ENCODE measurements at regions not wholly inside any gene's neighbourhood (a gene's known extent, or its start where the extent isn't known, plus 50 kb on each side); places are given as distances from the start of the nearest gene placed in this dataset.

DNA sequence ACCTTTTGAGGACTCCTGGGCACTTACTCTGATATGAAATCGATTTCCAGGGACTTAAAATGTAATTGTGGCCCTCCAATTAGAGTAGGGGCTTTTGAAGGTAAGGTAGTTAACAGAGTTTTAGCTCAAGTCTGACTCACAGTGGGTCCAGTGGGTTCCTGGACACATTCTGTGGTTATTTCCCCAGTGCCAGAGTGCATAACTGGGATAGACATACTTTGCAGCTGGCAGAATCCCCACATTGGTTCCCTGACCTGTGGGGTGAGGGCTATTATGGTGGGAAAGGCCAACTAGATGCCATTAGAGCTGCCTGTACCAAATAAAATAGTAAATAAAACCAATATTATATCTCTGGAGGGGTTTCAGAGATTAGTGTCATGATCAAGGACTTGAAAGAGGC, 243.8 kb upstream of the EPHA7 start (continued):
- TF ChIP-seq, protein P1, sequence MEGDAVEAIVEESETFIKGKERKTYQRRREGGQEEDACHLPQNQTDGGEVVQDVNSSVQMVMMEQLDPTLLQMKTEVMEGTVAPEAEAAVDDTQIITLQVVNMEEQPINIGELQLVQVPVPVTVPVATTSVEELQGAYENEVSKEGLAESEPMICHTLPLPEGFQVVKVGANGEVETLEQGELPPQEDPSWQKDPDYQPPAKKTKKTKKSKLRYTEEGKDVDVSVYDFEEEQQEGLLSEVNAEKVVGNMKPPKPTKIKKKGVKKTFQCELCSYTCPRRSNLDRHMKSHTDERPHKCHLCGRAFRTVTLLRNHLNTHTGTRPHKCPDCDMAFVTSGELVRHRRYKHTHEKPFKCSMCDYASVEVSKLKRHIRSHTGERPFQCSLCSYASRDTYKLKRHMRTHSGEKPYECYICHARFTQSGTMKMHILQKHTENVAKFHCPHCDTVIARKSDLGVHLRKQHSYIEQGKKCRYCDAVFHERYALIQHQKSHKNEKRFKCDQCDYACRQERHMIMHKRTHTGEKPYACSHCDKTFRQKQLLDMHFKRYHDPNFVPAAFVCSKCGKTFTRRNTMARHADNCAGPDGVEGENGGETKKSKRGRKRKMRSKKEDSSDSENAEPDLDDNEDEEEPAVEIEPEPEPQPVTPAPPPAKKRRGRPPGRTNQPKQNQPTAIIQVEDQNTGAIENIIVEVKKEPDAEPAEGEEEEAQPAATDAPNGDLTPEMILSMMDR (IDR thresholded peaks at IDR 0.05 in 2 of 3, conservative IDR thresholded peaks at IDR 0.05 in 1 of 3; ENCODE audit: borderline replicate concordance in 1 of 3, insufficient read depth in 1 of 3, low read depth in 2 of 3, low read length in 2 of 3), result no peak

DNA sequence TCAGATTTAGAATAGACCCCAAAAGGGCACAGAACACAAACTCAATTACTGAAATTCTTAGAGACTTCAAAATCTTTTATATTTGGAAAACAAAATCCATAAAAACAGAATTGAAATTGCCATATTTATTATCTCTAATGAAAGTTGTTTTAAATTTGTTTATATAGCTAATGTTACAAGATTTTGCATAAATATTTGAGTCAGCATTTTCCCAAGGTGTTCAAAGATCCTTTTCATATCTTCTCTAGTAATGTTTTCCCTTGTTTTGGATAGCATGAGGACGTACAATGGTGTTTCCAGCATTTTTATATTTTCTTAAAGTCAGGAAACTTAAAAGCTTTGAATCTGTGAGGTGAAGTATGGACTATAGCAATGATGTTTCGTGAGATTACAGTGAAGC, 235.2 kb upstream of the EPHA7 start:
- H2AFZ ChIP-seq (ENCODE audit: low read depth, low read length, poor library complexity, severe bottlenecking), result no peak overlapping the region
- H3K79me2 ChIP-seq (ENCODE audit: insufficient read depth, low read length), result no peaks in the 10 kb centered on the region
- H3K9me3 ChIP-seq (ENCODE audit: control insufficient read depth in 1 of 2, insufficient read depth in 1 of 2, low read depth in 1 of 2, low read length in 2 of 2), result peaks cover 0 to 8% of the 10 kb centered on the region in 2 experiments; a peak in 2 of 4 replicates
- H3K27ac ChIP-seq (ENCODE audit: low read depth, low read length), result no peak overlapping the region
- DNase-seq (ENCODE audit: low read depth, low spot score), result no peak
- POLR2A ChIA-PET, result no interaction called here
- no peaks in the 10 kb centered on the region for H3K36me3 ChIP-seq (ENCODE audit: control insufficient read depth in 1 of 2, insufficient read depth in 2 of 2, low read length in 2 of 2)
- CTCF ChIA-PET, result no interaction called here
- RAD21 ChIA-PET (ENCODE audit: low non-redundant PET in 1 of 2, low total read pairs in 2 of 2, uncharacterized antibody in 2 of 2, unreplicated experiment in 2 of 2), result no interaction called here
- H4K20me1 ChIP-seq (ENCODE audit: insufficient read depth), result no peaks in the 10 kb centered on the region
- H3K9ac ChIP-seq (ENCODE audit: low read length), result no peak overlapping the region
- no peak overlapping the region for H3K4me3 ChIP-seq (replicated peaks in 1 of 2; ENCODE audit: low read depth in 1 of 2, low read length in 2 of 2)
- TF ChIP-seq REST (IDR thresholded peaks at IDR 0.05; ENCODE audit: low read depth) (no peak), POLR2A (IDR thresholded peaks at IDR 0.05; ENCODE audit: borderline replicate concordance, extremely low read depth, insufficient read depth, insufficient read length) (no peak), SRF (IDR thresholded peaks at IDR 0.05; ENCODE audit: low read depth) (no peak)
- TF ChIP-seq, protein P1 (IDR thresholded peaks at IDR 0.05 in 2 of 3, conservative IDR thresholded peaks at IDR 0.05 in 1 of 3; ENCODE audit: borderline replicate concordance in 1 of 3, insufficient read depth in 1 of 3, low read depth in 2 of 3, low read length in 2 of 3), result no peak
- H3K27me3 ChIP-seq (ENCODE audit: insufficient read depth, low read length), result no peaks in the 10 kb centered on the region
- ATAC-seq, result no peak
- no peaks in the 10 kb centered on the region for H3K9me2 ChIP-seq (ENCODE audit: insufficient read depth)
- no TSS peak for BruUV-seq (replicated peaks)
- intact Hi-C loops (cut with micrococcal nuclease), result no loop called here
- no peaks in the 10 kb centered on the region for H3K4me1 ChIP-seq (ENCODE audit: control insufficient read depth in 1 of 2, insufficient read depth in 2 of 2, low read length in 2 of 2)
- H3K4me2 ChIP-seq (ENCODE audit: low read length), result no peak overlapping the region

All from HCT116 (cell line).